Activated CD8-positive, alpha-beta memory T cell treated with anti-CD3 and anti-CD28 coated beads for 36 hours (primary cell): ENCODE measurements at regions not wholly inside any gene's neighbourhood (a gene's known extent, or its start where the extent isn't known, plus 50 kb on each side); places are given as distances from the start of the nearest gene placed in this dataset.
"Not testable (repeated sequence)": the region's sequence is repeated elsewhere in the genome, so short reads cannot be mapped to it uniquely, and the experiment has no call there.

Experiments used
- CTCF ChIA-PET: fragments of 350-600 bp; sonication (Branson Sonifier 250); formaldehyde crosslinking; loops from one replicate; lab custom pipeline; 2021; ENCODE audit warnings: antibody characterized with exemption; lab: Charles Lee
- POLR2A ChIA-PET: fragments of 350-600 bp; sonication (Branson Sonifier 250); formaldehyde crosslinking; loops from one replicate; lab custom pipeline; 2021; ENCODE audit warnings: antibody characterized with exemption; lab: Charles Lee

GRCh38 chr13:76683168-76683567 lies 203.0 kb downstream of the KCTD12 start:
- CTCF ChIA-PET, result no interaction called here
- POLR2A ChIA-PET, result no interaction called here

GRCh38 chr13:76680112-76680511 lies 206.1 kb downstream of the KCTD12 start:
- CTCF ChIA-PET, result no interaction called here
- POLR2A ChIA-PET, result no interaction called here

- ChIA-PET CTCF (no interaction called here), POLR2A (no interaction called here)
These were observed 209.2 kb downstream of the KCTD12 start for GRCh38 chr13:76677043-76677442.

- POLR2A ChIA-PET, result no interaction called here
- CTCF ChIA-PET, result no interaction called here
These were observed 213.8 kb downstream of the KCTD12 start for GRCh38 chr13:76672420-76672819.

- ChIA-PET POLR2A (no interaction called here), CTCF (interaction anchor here (1.5 kb wide), 1 partner anchor 9 kb away, joined by 4 read pairs; no protein-coding TSS in a partner anchor)
These were observed 217.5 kb downstream of the KCTD12 start for GRCh38 chr13:76668716-76669115.

- CTCF ChIA-PET, result interaction anchor here (1.5 kb wide), 1 partner anchor 8 kb away, joined by 4 read pairs; no protein-coding TSS in a partner anchor
These were observed 218.1 kb downstream of the KCTD12 start for GRCh38 chr13:76668141-76668540.

GRCh38 chr13:76667551-76667950 lies 218.7 kb downstream of the KCTD12 start:
- CTCF ChIA-PET, result no interaction called here

More at GRCh38 chr13:76668141-76668540, 218.1 kb downstream of the KCTD12 start:
- POLR2A ChIA-PET, result no interaction called here

GRCh38 chr13:76663592-76664335 lies 222.4 kb downstream of the KCTD12 start:
- CTCF ChIA-PET, result no interaction called here
- POLR2A ChIA-PET, result no interaction called here

More at GRCh38 chr13:76667551-76667950, 218.7 kb downstream of the KCTD12 start:
- POLR2A ChIA-PET, result no interaction called here

GRCh38 chr13:76659074-76659473 lies 227.1 kb downstream of the KCTD12 start:
- POLR2A ChIA-PET, result not testable (repeated sequence)
- CTCF ChIA-PET, result interaction anchor here (1.5 kb wide), 1 partner anchor 10 kb away, joined by 4 read pairs; no protein-coding TSS in a partner anchor

- CTCF ChIA-PET, result no interaction called here
- POLR2A ChIA-PET, result no interaction called here
These were observed 229.7 kb downstream of the KCTD12 start for GRCh38 chr13:76656500-76656899.

- ChIA-PET CTCF (interaction anchor here (1.6 kb wide), 1 partner anchor 10 kb away, joined by 4 read pairs; no protein-coding TSS in a partner anchor), POLR2A (no interaction called here)
These were observed 230.1 kb downstream of the KCTD12 start for GRCh38 chr13:76656056-76656455.

- CTCF ChIA-PET, result interaction anchor here (1.6 kb wide), 1 partner anchor 8 kb away, joined by 4 read pairs; no protein-coding TSS in a partner anchor
- POLR2A ChIA-PET, result no interaction called here
These were observed 231.9 kb downstream of the KCTD12 start for GRCh38 chr13:76654263-76654662.

GRCh38 chr13:76651286-76651685 lies 234.9 kb downstream of the KCTD12 start:
- POLR2A ChIA-PET, result no interaction called here
- CTCF ChIA-PET, result no interaction called here

- CTCF ChIA-PET, result no interaction called here
These were observed 238.7 kb downstream of the KCTD12 start for GRCh38 chr13:76647550-76647949.

GRCh38 chr13:76646946-76647345 lies 239.3 kb downstream of the KCTD12 start:
- ChIA-PET CTCF (no interaction called here), POLR2A (no interaction called here)

More at GRCh38 chr13:76647550-76647949, 238.7 kb downstream of the KCTD12 start:
- POLR2A ChIA-PET, result no interaction called here

GRCh38 chr13:76645632-76646031 lies 240.6 kb downstream of the KCTD12 start:
- CTCF ChIA-PET, result interaction anchor here (0.8 kb wide), 1 partner anchor 9 kb away, joined by 4 read pairs; no protein-coding TSS in a partner anchor
- POLR2A ChIA-PET, result no interaction called here

GRCh38 chr13:76644906-76645305 lies 241.3 kb downstream of the KCTD12 start:
- POLR2A ChIA-PET, result no interaction called here
- CTCF ChIA-PET, result no interaction called here

GRCh38 chr13:76643596-76643995 lies 242.6 kb downstream of the KCTD12 start:
- POLR2A ChIA-PET, result no interaction called here
- CTCF ChIA-PET, result no interaction called here

- ChIA-PET POLR2A (no interaction called here), CTCF (no interaction called here)
These were observed 245.1 kb downstream of the KCTD12 start for GRCh38 chr13:76641056-76641455.

- CTCF ChIA-PET, result no interaction called here
These were observed 247.3 kb downstream of the KCTD12 start for GRCh38 chr13:76638882-76639281.

GRCh38 chr13:76638181-76638580 lies 248.0 kb downstream of the KCTD12 start:
- POLR2A ChIA-PET, result no interaction called here
- CTCF ChIA-PET, result no interaction called here

More at GRCh38 chr13:76638882-76639281, 247.3 kb downstream of the KCTD12 start:
- POLR2A ChIA-PET, result no interaction called here
